ENCODE measurements at regions not wholly inside any gene's neighbourhood (a gene's known extent, or its start where the extent isn't known, plus 50 kb on each side); places are given as distances from the start of the nearest gene placed in this dataset.
"Not testable (repeated sequence)": the region's sequence is repeated elsewhere in the genome, so short reads cannot be mapped to it uniquely, and the experiment has no call there.

DNA sequence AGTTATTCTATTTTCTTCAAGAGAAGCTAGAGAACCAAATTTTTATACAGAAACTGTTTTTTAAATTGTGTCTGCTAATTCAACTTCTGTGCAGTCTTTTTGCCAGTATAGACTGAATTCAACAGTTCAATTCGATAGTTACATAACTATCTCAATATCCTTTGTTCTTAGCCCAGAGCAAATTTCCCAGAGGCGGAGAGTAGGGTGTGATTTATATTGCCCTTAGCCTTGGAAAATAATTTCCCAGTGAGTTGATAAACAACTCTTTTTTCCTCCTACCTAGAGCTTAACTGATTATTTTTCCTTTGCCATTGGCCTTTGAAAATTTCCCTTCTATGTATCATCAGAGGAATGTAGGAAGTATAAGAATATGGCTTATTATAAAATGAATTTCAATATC is 420.5 kb downstream of the NSUN3 start:
- Histone ChIP-seq H3K36me3 (no peaks in the 10 kb centered on the region), H3K27ac (no peak overlapping the region), H3K27me3 (no peaks in the 10 kb centered on the region), H3K4me3 (no peak overlapping the region), H3K9me3 (no peaks in the 10 kb centered on the region), H3K4me1 (no peaks in the 10 kb centered on the region)
- intact Hi-C loops (cut with DNase I; ENCODE audit: low total_unique reads): no loop called here
- DNase-seq: no peak
- TF ChIP-seq, protein P1, sequence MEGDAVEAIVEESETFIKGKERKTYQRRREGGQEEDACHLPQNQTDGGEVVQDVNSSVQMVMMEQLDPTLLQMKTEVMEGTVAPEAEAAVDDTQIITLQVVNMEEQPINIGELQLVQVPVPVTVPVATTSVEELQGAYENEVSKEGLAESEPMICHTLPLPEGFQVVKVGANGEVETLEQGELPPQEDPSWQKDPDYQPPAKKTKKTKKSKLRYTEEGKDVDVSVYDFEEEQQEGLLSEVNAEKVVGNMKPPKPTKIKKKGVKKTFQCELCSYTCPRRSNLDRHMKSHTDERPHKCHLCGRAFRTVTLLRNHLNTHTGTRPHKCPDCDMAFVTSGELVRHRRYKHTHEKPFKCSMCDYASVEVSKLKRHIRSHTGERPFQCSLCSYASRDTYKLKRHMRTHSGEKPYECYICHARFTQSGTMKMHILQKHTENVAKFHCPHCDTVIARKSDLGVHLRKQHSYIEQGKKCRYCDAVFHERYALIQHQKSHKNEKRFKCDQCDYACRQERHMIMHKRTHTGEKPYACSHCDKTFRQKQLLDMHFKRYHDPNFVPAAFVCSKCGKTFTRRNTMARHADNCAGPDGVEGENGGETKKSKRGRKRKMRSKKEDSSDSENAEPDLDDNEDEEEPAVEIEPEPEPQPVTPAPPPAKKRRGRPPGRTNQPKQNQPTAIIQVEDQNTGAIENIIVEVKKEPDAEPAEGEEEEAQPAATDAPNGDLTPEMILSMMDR (IDR thresholded peaks at IDR 0.05): no peak
- TF ChIP-seq POLR2A (IDR thresholded peaks at IDR 0.05): no peak

DNA sequence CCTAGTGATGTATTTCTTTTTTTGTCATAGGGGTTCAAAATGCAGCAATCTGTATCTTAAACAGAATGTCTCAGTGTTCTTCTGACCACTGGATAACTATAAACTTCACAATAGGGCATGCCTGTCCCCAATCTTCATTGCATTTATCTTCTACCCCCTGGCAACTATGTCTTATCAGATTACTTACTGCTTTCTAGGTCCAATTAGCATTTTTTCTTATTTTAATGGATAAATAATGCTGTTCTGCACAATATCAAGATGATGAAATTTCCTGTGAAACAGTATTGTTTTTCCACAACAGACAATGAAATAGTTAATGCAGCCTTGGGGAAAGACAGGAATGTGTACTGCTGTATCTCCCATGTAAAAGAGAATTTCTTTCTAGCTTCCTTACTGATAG is 432.1 kb downstream of the NSUN3 start:
- H3K27ac ChIP-seq: no peak overlapping the region
- DNase-seq: no peak
- H3K4me3 ChIP-seq: no peak overlapping the region
- no peaks in the 10 kb centered on the region for H3K27me3 ChIP-seq
- TF ChIP-seq, protein P1 (IDR thresholded peaks at IDR 0.05): no peak
- TF ChIP-seq POLR2A (IDR thresholded peaks at IDR 0.05): no peak
- no peaks in the 10 kb centered on the region for H3K4me1 ChIP-seq
- H3K36me3 ChIP-seq: no peaks in the 10 kb centered on the region
- H3K9me3 ChIP-seq: no peaks in the 10 kb centered on the region
- intact Hi-C loops (cut with DNase I; ENCODE audit: low total_unique reads): no loop called here

DNA sequence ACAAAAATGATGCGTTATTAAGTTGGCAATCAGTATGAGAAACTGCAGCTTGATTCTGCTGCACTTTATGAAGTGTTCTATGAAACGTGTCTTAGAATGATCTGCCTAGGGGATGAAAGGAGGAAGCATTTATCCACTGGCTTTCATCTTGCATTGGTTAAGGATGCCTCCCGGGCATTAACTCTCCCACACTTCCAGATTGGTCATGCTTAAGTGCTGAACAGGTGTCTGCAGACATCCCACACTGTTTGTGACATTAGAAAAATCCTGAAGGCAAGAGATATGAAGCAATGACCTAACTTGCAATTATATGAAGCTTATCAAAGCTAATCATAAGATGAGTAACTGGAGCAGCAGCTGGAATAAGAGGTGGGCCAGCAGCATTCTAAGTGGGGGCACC is 437.3 kb downstream of the NSUN3 start:
- no peak overlapping the region for H3K4me3 ChIP-seq
- H3K27ac ChIP-seq: no peak overlapping the region
- no peaks in the 10 kb centered on the region for H3K36me3 ChIP-seq
- no peaks in the 10 kb centered on the region for H3K9me3 ChIP-seq
- no peaks in the 10 kb centered on the region for H3K4me1 ChIP-seq
- no peak for TF ChIP-seq POLR2A (IDR thresholded peaks at IDR 0.05)
- TF ChIP-seq, protein P1 (IDR thresholded peaks at IDR 0.05): no peak
- intact Hi-C loops (cut with DNase I; ENCODE audit: low total_unique reads): no loop called here
- DNase-seq: no peak
- H3K27me3 ChIP-seq: no peaks in the 10 kb centered on the region

- H3K9me3 ChIP-seq; DNase-seq; H3K4me3 ChIP-seq; H3K27me3 ChIP-seq; H3K27ac ChIP-seq; H3K36me3 ChIP-seq; intact Hi-C loops (cut with DNase I; ENCODE audit: low total_unique reads); H3K4me1 ChIP-seq: not testable (repeated sequence)
These were observed 444.5 kb downstream of the NSUN3 start for GRCh38 chr3:94507354-94507753.

DNA sequence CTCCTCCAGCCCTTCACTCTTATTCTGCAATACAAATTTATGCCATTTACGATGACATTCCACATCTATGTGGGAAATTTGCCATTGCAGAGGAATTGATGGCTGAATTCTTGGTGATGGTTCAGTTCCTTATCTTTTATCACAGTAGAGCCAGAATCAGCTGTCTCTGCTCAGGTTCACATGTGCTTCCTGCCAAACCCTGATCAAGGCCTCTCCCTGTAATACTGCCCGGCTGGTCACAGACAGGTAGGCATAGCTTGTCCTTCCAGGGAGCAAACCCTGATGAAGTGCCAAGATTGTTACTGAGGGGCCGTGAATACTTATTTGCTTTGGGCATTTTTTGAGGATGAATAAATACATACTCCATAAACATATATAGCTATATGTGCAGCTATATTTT is 450.0 kb downstream of the NSUN3 start:
- H3K9me3 ChIP-seq: no peaks in the 10 kb centered on the region
- DNase-seq: no peak
- no peaks in the 10 kb centered on the region for H3K4me1 ChIP-seq
- intact Hi-C loops (cut with DNase I; ENCODE audit: low total_unique reads): no loop called here
- H3K36me3 ChIP-seq: no peaks in the 10 kb centered on the region
- no peaks in the 10 kb centered on the region for H3K27me3 ChIP-seq
- no peak overlapping the region for H3K4me3 ChIP-seq
- H3K27ac ChIP-seq: no peak overlapping the region
- TF ChIP-seq, protein P1 (IDR thresholded peaks at IDR 0.05): no peak
- TF ChIP-seq POLR2A (IDR thresholded peaks at IDR 0.05): no peak

- Histone ChIP-seq H3K9me3 (no peaks in the 10 kb centered on the region), H3K36me3 (no peaks in the 10 kb centered on the region), H3K4me3 (no peak overlapping the region), H3K4me1 (no peaks in the 10 kb centered on the region), H3K27me3 (no peaks in the 10 kb centered on the region), H3K27ac (no peak overlapping the region)
- no peak for DNase-seq
- TF ChIP-seq, protein P1 (IDR thresholded peaks at IDR 0.05): no peak
- TF ChIP-seq POLR2A (IDR thresholded peaks at IDR 0.05): no peak
- intact Hi-C loops (cut with DNase I; ENCODE audit: low total_unique reads): no loop called here
These were observed 450.7 kb downstream of the NSUN3 start for GRCh38 chr3:94513600-94513999.
